ENCODE measurements at regions not wholly inside any gene's neighbourhood (a gene's known extent, or its start where the extent isn't known, plus 50 kb on each side); places are given as distances from the start of the nearest gene placed in this dataset.
A peak's percentile ranks its signal among the peaks of the same experiment; 100 is the strongest.

DNA sequence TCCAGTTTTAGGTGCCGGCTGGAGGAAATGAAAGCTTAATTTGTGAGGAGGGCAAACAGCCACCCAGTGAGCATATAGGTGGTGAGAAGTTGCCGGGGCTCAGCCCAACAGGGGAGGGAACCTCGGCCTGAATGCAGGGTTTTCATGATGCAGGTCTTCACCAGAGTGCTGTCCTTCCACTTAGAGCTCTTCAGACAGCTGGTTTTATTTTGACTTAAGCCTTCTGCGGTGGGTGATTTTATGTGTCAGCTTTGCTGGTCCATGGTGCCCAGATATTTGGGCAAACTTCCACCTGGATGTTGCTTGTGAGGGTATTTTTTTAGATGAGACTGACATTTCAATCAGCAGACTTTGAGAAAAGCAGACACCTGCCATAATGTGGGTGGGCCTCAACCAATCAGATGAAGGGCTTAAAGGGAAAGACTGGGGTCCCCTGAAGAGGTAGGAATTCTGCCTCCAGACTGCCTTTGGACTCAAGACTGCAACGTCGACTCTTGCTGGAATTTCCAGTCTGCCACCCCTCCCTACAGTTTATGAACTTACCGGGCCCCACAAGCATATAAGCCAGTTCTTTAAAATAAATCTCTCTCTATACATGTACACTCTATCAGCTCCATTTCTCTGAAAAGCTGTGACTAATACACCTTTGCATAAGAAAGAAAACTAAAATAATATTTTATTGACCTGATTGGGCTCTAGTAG, 72.8 kb downstream of the RHOU start:
- DNase-seq (ENCODE audit: extremely low spot score, unreplicated experiment) = no peak
- peaks cover 9% of the 10 kb centered on the region for H3K4me1 Mint-ChIP-seq (ENCODE audit: unreplicated experiment)
- no peak overlapping the region for H3K27ac Mint-ChIP-seq (ENCODE audit: unreplicated experiment)
- H3K36me3 Mint-ChIP-seq (ENCODE audit: unreplicated experiment) = no peaks in the 10 kb centered on the region
- H3K9me3 Mint-ChIP-seq (ENCODE audit: unreplicated experiment) = no peaks in the 10 kb centered on the region
- H3K27me3 Mint-ChIP-seq (ENCODE audit: unreplicated experiment) = peaks cover 27% of the 10 kb centered on the region
- H3K4me3 Mint-ChIP-seq (ENCODE audit: unreplicated experiment) = no peak overlapping the region
- TF ChIP-seq, protein P1, sequence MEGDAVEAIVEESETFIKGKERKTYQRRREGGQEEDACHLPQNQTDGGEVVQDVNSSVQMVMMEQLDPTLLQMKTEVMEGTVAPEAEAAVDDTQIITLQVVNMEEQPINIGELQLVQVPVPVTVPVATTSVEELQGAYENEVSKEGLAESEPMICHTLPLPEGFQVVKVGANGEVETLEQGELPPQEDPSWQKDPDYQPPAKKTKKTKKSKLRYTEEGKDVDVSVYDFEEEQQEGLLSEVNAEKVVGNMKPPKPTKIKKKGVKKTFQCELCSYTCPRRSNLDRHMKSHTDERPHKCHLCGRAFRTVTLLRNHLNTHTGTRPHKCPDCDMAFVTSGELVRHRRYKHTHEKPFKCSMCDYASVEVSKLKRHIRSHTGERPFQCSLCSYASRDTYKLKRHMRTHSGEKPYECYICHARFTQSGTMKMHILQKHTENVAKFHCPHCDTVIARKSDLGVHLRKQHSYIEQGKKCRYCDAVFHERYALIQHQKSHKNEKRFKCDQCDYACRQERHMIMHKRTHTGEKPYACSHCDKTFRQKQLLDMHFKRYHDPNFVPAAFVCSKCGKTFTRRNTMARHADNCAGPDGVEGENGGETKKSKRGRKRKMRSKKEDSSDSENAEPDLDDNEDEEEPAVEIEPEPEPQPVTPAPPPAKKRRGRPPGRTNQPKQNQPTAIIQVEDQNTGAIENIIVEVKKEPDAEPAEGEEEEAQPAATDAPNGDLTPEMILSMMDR (IDR thresholded peaks at IDR 0.05) = no peak

DNA sequence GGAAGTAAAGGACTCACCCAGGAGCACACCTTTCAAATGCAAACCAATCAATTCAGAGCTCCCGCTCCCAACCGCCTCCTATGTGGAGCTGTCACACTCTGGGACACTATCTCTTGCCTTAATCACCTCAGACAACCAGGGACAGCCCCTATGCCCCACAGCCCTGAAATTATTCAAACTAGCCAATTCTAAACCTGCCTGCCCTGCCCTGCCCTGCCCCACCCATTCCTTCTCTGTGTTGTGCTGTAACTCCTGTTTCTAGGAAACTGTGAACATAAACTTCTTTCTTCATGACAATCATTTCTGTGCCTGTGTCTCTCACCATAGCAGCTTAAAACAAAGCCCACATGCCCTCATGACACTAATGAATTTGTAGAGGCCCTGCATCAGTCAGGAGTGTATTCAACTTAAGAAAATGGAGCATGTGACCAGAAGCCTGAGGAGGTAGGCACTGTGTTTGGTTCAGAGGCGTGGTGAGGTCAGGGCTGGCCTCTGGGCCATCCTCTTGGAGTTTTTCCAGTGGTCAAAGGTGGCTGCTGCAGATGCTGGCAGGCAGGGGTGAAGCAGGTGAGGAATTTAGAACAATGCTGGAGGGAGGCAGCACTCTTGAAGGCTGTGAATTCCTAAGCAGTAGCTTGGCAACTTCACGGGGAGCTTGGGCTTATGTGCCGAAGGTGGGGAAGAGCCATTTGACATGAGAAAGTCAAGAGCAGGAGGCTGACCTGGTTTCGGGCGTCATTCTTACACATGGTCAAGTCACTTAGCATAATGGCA, 74.5 kb downstream of the RHOU start:
- TF ChIP-seq, protein P1 (IDR thresholded peaks at IDR 0.05) = no peak
- Mint-ChIP-seq H3K27ac (ENCODE audit: unreplicated experiment) (peak overlapping the region; percentile 35), H3K4me3 (ENCODE audit: unreplicated experiment) (no peak overlapping the region), H3K9me3 (ENCODE audit: unreplicated experiment) (no peaks in the 10 kb centered on the region), H3K27me3 (ENCODE audit: unreplicated experiment) (peaks cover 29% of the 10 kb centered on the region), H3K4me1 (ENCODE audit: unreplicated experiment) (peaks cover 8% of the 10 kb centered on the region), H3K36me3 (ENCODE audit: unreplicated experiment) (no peaks in the 10 kb centered on the region)
- DNase-seq (ENCODE audit: extremely low spot score, unreplicated experiment) = no peak

DNA sequence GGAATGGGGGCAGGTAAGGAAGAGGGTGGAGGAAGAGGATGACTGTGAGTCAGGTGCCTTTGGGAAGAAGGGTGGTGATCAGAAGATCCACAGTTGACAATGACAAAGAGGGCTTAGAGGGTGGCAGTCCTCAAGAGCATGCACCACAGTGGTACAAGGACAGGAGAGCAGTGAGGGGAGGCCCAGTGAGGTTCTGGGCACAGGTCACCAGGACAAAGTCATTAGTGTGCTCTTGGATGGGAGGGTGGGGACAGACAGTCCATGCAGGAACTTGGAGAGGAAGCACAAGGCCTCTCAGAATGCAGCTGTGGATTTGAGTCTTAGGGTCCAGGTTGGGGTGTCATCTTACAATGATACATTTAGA, 75.1 kb downstream of the RHOU start:
- TF ChIP-seq, protein P1 (IDR thresholded peaks at IDR 0.05) = no peak
- H3K27ac Mint-ChIP-seq (ENCODE audit: unreplicated experiment) = peak overlapping the region; percentile 35
- peaks cover 27% of the 10 kb centered on the region for H3K27me3 Mint-ChIP-seq (ENCODE audit: unreplicated experiment)
- H3K36me3 Mint-ChIP-seq (ENCODE audit: unreplicated experiment) = no peaks in the 10 kb centered on the region
- DNase-seq (ENCODE audit: extremely low spot score, unreplicated experiment) = no peak
- H3K4me3 Mint-ChIP-seq (ENCODE audit: unreplicated experiment) = no peak overlapping the region
- H3K4me1 Mint-ChIP-seq (ENCODE audit: unreplicated experiment) = peaks cover 4% of the 10 kb centered on the region
- no peaks in the 10 kb centered on the region for H3K9me3 Mint-ChIP-seq (ENCODE audit: unreplicated experiment)

DNA sequence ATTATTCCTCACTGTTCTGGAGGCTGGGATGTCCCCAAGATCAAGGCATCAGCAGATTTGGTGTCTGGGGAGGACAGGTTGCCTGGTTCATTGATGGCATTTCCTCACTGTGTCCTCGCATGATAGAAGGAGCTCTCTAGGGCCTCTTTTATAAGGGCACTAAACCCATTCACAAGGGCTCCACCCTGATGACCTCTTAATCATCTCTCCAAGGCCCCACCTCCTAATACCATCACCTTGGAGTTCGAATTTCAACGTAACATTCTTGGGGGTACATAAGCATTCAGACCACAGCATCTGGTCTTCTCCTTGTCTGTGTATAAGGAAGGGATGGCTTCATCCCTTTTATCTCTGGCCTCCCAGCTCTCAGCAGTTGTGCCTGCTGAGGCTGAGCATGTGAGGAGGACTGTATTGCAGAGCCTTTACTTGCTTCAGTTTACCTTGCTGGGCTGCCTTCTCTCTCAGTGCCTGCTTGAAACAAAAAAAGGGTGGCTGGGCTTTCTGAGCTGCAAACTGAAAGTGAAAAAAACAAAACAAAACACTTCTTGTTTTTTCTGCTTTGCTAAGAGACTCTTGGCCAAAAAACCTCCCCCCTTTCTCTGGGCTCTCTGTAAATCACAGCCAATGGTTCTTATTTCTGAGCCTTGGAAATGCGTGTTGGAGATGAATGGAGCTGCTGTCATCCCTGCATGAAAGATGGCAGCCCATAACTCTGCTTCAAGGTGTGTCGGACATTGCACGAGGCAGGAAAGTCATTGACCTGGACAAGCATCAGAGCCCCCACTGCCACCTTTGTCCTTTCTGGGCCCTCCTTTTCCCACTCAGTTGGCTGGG, 75.8 kb downstream of the RHOU start:
- Mint-ChIP-seq H3K27ac (ENCODE audit: unreplicated experiment) (no peak overlapping the region), H3K27me3 (ENCODE audit: unreplicated experiment) (peaks cover 22% of the 10 kb centered on the region), H3K4me3 (ENCODE audit: unreplicated experiment) (no peak overlapping the region), H3K36me3 (ENCODE audit: unreplicated experiment) (no peaks in the 10 kb centered on the region), H3K9me3 (ENCODE audit: unreplicated experiment) (no peaks in the 10 kb centered on the region), H3K4me1 (ENCODE audit: unreplicated experiment) (peaks cover 4% of the 10 kb centered on the region)
- no peak for DNase-seq (ENCODE audit: extremely low spot score, unreplicated experiment)
- TF ChIP-seq, protein P1 (IDR thresholded peaks at IDR 0.05) = no peak

Measured in osteocyte (in vitro differentiated cells).